Suprapubic skin (tissue), 4 donors: ENCODE measurements at regions not wholly inside any gene's neighbourhood (a gene's known extent, or its start where the extent isn't known, plus 50 kb on each side); places are given as distances from the start of the nearest gene placed in this dataset.
A peak's percentile ranks its signal among the peaks of the same experiment; 100 is the strongest.

Experiments
- DNase-seq, 2 donors: peaks; one replicate each; pipeline ENCODE4 v3.0.0-alpha.2; 2019; ENCODE audit warnings: low spot score in 2 of 2
- H3K27ac ChIP-seq: fragments of 200-600 bp; sonication (generic); one replicate; pipeline ENCODE4 v1.5.1; 2019
- H3K27me3 ChIP-seq: fragments of 200-600 bp; sonication (generic); one replicate; pipeline ENCODE4 v1.5.1; 2019
- H3K36me3 ChIP-seq: fragments of 200-600 bp; sonication (generic); one replicate; pipeline ENCODE4 v1.5.1; 2019
- H3K4me1 ChIP-seq: fragments of 200-600 bp; sonication (generic); one replicate; pipeline ENCODE4 v1.5.1; 2019
- H3K4me3 ChIP-seq: fragments of 200-600 bp; sonication (generic); one replicate; pipeline ENCODE4 v1.5.1; 2019; ENCODE audit warnings: mild to moderate bottlenecking
- H3K9me3 ChIP-seq: fragments of 200-600 bp; sonication (generic); one replicate; pipeline ENCODE4 v1.5.1; 2019
- CTCF ChIP-seq, 2 donors: fragments of 200-600 bp in 1 of 2; fragments of 450-650 bp in 1 of 2; sonication (generic) in 1 of 2; IDR thresholded peaks; one replicate each; pipeline ENCODE4 v1.5.1; 2016 to 2019; ENCODE audit warnings: antibody characterized with exemption in 2 of 2, mild to moderate bottlenecking in 1 of 2, moderate library complexity in 1 of 2
- EP300 ChIP-seq: sonication (generic); formaldehyde crosslinking; IDR thresholded peaks from one replicate; pipeline ENCODE4 v1.6.1; 2017; ENCODE audit warnings: antibody characterized with exemption
- POLR2A ChIP-seq, 2 donors: fragments of 450-650 bp; IDR thresholded peaks; one replicate each; pipeline ENCODE4 v1.6.1; 2017; ENCODE audit warnings: antibody characterized with exemption in 2 of 2, mild to moderate bottlenecking in 2 of 2, moderate library complexity in 2 of 2
- POLR2AphosphoS5 ChIP-seq, 3 donors: sonication (generic); formaldehyde crosslinking; IDR thresholded peaks; one replicate each; pipeline ENCODE4 v1.6.1; 2017; ENCODE audit warnings: antibody characterized with exemption in 3 of 3
- WGBS: methylation state at CpG from one replicate; pipeline ENCODE4 v1.1.5; 2018; 5-methylcytosine and 5-hydroxymethylcytosine counted together

DNA sequence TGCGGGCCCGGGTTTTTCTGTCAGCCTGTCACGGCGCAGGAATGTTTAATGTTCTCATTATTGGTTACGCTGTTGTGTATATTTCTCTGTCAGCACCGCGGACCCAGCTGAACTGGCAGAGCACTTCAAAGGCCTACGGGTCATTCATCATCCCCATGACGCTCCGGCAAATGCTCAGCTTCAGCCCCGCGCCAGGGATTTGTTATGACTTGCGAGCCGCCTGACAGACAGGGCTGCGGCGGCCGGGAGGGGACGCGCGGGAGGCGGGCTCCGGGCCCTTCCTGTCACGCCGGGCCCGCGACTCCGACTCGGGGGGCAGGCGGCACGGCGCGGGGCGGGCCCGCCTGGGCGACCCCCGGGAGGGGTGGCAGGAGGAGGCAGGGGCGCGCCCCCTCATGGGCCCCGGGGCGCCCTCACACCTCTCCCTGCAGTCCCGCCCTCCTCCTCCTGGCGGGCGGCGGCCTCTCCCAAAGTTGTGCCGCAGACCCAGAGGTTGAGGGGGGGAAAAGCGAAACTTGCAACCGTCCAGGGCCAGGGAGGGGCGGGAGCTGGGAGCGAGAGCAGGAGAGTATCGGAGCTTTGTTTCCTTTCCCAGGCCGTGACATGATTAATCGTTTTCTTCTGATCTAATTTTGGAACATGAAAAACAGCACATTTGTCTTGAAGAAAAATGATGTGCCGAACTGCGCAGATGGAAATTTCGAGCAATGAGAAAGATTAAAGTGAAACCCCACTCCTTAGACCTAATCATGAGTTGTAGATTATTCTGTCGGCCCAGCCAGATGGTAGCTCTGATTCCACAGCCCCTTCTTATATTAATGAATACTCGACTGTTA, 59.3 kb upstream of the COMTD1 start:
- Histone ChIP-seq H3K4me1 (peaks cover 26% of the 10 kb centered on the region), H3K9me3 (no peaks in the 10 kb centered on the region), H3K36me3 (no peaks in the 10 kb centered on the region), H3K27me3 (no peaks in the 10 kb centered on the region), H3K27ac (peak overlapping the region; percentile 94), H3K4me3 (peak overlapping the region; percentile 62)
- peak; percentile 92 to 93 for DNase-seq
- TF ChIP-seq CTCF (IDR thresholded peaks at IDR 0.05) (peak; percentile 6 to 21), POLR2AphosphoS5 (IDR thresholded peaks at IDR 0.05) (peak in 2 of 3 donors; percentile 48 to 89), EP300 (no peak), POLR2A (IDR thresholded peaks at IDR 0.05) (peak in 1 of 2 donors; percentile 52)
- WGBS, result under 1% methylated on average over 19 of the region's 57 CpGs

DNA sequence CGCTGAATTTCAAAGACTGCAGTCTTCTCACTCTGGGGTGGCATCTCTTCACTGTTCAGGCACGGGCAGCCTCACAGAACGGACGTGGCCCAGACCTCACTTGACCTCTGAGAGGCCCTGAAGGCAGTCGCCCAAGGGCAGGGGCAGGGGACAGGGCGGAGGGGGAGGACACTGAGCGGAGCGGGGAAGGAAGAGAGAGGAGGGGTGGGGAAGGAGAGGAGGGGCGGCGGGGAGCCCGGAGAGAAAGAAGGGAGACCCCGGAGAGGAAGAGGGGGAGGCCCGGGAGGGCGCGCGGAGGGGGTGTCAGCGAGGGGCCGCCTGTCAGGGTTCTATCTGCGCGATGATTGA, 58.7 kb upstream of the COMTD1 start:
- peak overlapping the region; percentile 94 for H3K27ac ChIP-seq
- H3K4me1 ChIP-seq, result peaks cover 26% of the 10 kb centered on the region
- H3K9me3 ChIP-seq, result no peaks in the 10 kb centered on the region
- H3K4me3 ChIP-seq, result peak overlapping the region; percentile 62
- no peak for TF ChIP-seq CTCF (IDR thresholded peaks at IDR 0.05)
- no peak for TF ChIP-seq POLR2A (IDR thresholded peaks at IDR 0.05)
- no peak for TF ChIP-seq EP300
- no peak for TF ChIP-seq POLR2AphosphoS5 (IDR thresholded peaks at IDR 0.05)
- 0% methylated on average over 20 of the region's 20 CpGs for WGBS
- H3K27me3 ChIP-seq, result no peaks in the 10 kb centered on the region
- no peak for DNase-seq
- no peaks in the 10 kb centered on the region for H3K36me3 ChIP-seq

GRCh38 chr10:75294031-75294437, 58.3 kb upstream of the COMTD1 start:
- Histone ChIP-seq H3K27ac (peak overlapping the region; percentile 94), H3K4me1 (peaks cover 26% of the 10 kb centered on the region), H3K4me3 (peak overlapping the region; percentile 62), H3K36me3 (no peaks in the 10 kb centered on the region), H3K9me3 (no peaks in the 10 kb centered on the region), H3K27me3 (no peaks in the 10 kb centered on the region)
- WGBS, result 12% methylated on average over 8 of the region's 8 CpGs
- peak in 1 of 2 donors; percentile 67 for DNase-seq
- TF ChIP-seq POLR2A (IDR thresholded peaks at IDR 0.05), result no peak
- no peak for TF ChIP-seq POLR2AphosphoS5 (IDR thresholded peaks at IDR 0.05)
- no peak for TF ChIP-seq CTCF (IDR thresholded peaks at IDR 0.05)
- no peak for TF ChIP-seq EP300

GRCh38 chr10:75293446-75293820, 57.7 kb upstream of the COMTD1 start:
- H3K36me3 ChIP-seq, result no peaks in the 10 kb centered on the region
- no peaks in the 10 kb centered on the region for H3K27me3 ChIP-seq
- H3K9me3 ChIP-seq, result no peaks in the 10 kb centered on the region
- 95% methylated on average over 3 of the region's 3 CpGs for WGBS
- TF ChIP-seq POLR2AphosphoS5 (IDR thresholded peaks at IDR 0.05) (no peak), CTCF (IDR thresholded peaks at IDR 0.05) (no peak), EP300 (no peak), POLR2A (IDR thresholded peaks at IDR 0.05) (no peak)
- DNase-seq, result no peak
- peaks cover 26% of the 10 kb centered on the region for H3K4me1 ChIP-seq
- no peak overlapping the region for H3K4me3 ChIP-seq
- peak overlapping the region; percentile 94 for H3K27ac ChIP-seq

DNA sequence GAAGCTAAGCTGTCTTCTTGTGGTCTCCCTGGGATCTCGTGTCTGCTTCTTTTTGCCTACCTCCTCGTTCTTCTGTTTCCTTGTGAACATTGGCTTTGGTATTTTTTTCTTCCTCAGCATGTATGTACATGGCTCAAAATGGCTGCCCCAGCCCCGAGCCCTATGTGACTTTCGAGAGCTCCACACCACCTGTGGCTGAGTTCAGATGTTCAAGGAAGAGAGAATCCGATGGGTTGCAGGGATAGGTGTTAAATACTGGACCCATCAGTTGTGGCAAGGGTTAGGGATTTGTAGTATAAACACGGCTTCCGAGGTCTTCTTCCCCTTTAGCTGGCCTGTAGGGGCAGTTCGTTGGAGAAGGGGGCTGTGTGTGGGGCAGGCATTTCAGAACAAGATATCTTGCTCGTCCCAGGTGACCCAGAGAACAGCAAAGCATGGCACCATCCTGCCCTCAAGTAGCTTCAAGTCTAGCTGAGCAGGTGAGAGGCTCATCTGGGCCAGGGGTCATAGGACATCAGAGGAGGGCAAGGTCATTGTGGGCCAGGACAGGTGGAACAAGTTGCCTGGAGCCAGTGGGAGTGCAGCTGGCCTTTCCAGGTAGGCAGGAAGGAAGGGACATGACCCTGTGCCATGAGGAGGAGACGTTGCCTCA, 57.2 kb upstream of the COMTD1 start:
- WGBS, result 95% methylated on average over 8 of the region's 10 CpGs
- Histone ChIP-seq H3K4me1 (peaks cover 26% of the 10 kb centered on the region), H3K27me3 (no peaks in the 10 kb centered on the region), H3K9me3 (no peaks in the 10 kb centered on the region), H3K4me3 (no peak overlapping the region), H3K27ac (no peak overlapping the region), H3K36me3 (no peaks in the 10 kb centered on the region)
- no peak for DNase-seq
- no peak for TF ChIP-seq EP300
- no peak for TF ChIP-seq POLR2AphosphoS5 (IDR thresholded peaks at IDR 0.05)
